Neural progenitor cell (in vitro differentiated cells): ENCODE measurements at regions not wholly inside any gene's neighbourhood (a gene's known extent, or its start where the extent isn't known, plus 50 kb on each side); places are given as distances from the start of the nearest gene placed in this dataset.

ENCODE experiments used
- EZH2 ChIP-seq: fragments of 200-600 bp; sonication (generic); IDR thresholded peaks from 2 replicates; pipeline ENCODE4 v1.6.1; 2017; ENCODE audit warnings: antibody characterized with exemption, mild to moderate bottlenecking, moderate library complexity
- EZH2phosphoT487 ChIP-seq: fragments of 200-600 bp; sonication (generic); IDR thresholded peaks from 2 replicates; pipeline ENCODE4 v1.6.1; 2017; ENCODE audit warnings: antibody characterized with exemption
- TF ChIP-seq, protein P1 (sequence below): fragments of 200-600 bp; sonication (generic); IDR thresholded peaks from 2 replicates; pipeline ENCODE4 v1.5.1; 2017; ENCODE audit warnings: antibody characterized with exemption, mild to moderate bottlenecking

DNA sequence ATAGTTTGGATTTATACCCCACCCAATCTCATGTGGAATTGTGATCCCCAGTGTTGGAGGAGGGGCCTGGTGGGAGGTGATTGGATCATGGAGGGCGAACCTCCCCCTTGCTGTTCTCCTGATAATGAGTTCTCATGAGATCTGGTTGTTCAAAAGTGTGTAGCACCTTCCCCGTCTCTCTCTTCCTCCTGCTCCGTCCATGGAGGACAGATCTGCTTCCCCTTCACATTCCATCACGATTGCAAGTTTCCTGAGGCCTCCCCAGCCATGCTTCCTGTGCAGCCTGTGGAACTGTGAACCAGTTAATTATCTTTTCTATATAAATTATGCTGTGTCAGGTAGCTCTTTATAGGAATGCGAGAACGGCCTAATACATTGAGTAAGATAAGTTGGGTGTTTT lies 518.8 kb upstream of the LCORL start:
- TF ChIP-seq, protein P1, sequence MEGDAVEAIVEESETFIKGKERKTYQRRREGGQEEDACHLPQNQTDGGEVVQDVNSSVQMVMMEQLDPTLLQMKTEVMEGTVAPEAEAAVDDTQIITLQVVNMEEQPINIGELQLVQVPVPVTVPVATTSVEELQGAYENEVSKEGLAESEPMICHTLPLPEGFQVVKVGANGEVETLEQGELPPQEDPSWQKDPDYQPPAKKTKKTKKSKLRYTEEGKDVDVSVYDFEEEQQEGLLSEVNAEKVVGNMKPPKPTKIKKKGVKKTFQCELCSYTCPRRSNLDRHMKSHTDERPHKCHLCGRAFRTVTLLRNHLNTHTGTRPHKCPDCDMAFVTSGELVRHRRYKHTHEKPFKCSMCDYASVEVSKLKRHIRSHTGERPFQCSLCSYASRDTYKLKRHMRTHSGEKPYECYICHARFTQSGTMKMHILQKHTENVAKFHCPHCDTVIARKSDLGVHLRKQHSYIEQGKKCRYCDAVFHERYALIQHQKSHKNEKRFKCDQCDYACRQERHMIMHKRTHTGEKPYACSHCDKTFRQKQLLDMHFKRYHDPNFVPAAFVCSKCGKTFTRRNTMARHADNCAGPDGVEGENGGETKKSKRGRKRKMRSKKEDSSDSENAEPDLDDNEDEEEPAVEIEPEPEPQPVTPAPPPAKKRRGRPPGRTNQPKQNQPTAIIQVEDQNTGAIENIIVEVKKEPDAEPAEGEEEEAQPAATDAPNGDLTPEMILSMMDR: no peak
- no peak for TF ChIP-seq EZH2
- TF ChIP-seq EZH2phosphoT487: no peak
